ENCODE measurements at regions not wholly inside any gene's neighbourhood (a gene's known extent, or its start where the extent isn't known, plus 50 kb on each side); places are given as distances from the start of the nearest gene placed in this dataset.

- CTCF ChIA-PET: no interaction called here
These were observed 667.5 kb downstream of the GRXCR1 start for GRCh38 chr4:43560047-43560446.

More at GRCh38 chr4:43560047-43560446, 667.5 kb downstream of the GRXCR1 start:
- Histone ChIP-seq H3K36me3 (ENCODE audit: control insufficient read depth in 2 of 2, insufficient read depth in 2 of 2, low read length in 1 of 2) (no peaks in the 10 kb centered on the region), H2AFZ (ENCODE audit: control insufficient read depth, low read depth, low read length) (no peak overlapping the region), H3K9ac (ENCODE audit: control insufficient read depth, insufficient read depth, low read length) (no peak overlapping the region), H3K9me3 (replicated peaks; ENCODE audit: control insufficient read depth, insufficient read depth, low read length) (no peaks in the 10 kb centered on the region), H3K4me2 (ENCODE audit: control insufficient read depth, insufficient read depth) (no peak overlapping the region), H3K79me2 (ENCODE audit: control insufficient read depth, insufficient read depth, low read length) (no peaks in the 10 kb centered on the region), H4K20me1 (ENCODE audit: control insufficient read depth, insufficient read depth) (no peaks in the 10 kb centered on the region), H3K4me1 (ENCODE audit: control insufficient read depth, insufficient read depth, low read length) (no peaks in the 10 kb centered on the region), H3K27me3 (replicated peaks in 1 of 2; ENCODE audit: control insufficient read depth in 2 of 2, insufficient read depth in 2 of 2, low read length in 1 of 2) (no peaks in the 10 kb centered on the region), H3K4me3 (no peak overlapping the region), H3K27ac (ENCODE audit: control insufficient read depth, insufficient read depth) (no peak overlapping the region)
- FAIRE-seq (no peak), DNase-seq (ENCODE audit: low read depth, low spot score) (no peak), ATAC-seq (no peak)
- ChIA-PET RAD21 (ENCODE audit: unreplicated experiment) (no interaction called here), SMC1A (ENCODE audit: uncharacterized antibody, unreplicated experiment) (no interaction called here), POLR2A (no interaction called here)
- BruUV-seq (replicated peaks): no TSS peak
- intact Hi-C loops (cut with micrococcal nuclease; ENCODE audit: unreplicated experiment): no loop called here
- TF ChIP-seq RUNX3 (IDR thresholded peaks at IDR 0.05; ENCODE audit: low read length) (peak; percentile 13; the same call in 1 of the 2 replicates), NKRF (conservative IDR thresholded peaks at IDR 0.05) (no peak), ASH2L (IDR thresholded peaks at IDR 0.05; ENCODE audit: borderline replicate concordance, low read depth) (no peak), TCF12 (IDR thresholded peaks at IDR 0.05; ENCODE audit: low read depth, low read length) (no peak), ELK1 (IDR thresholded peaks at IDR 0.05; ENCODE audit: low read depth, low read length) (no peak), RAD21 (IDR thresholded peaks at IDR 0.05; ENCODE audit: insufficient read depth, low read depth, low read length) (no peak), USF2 (IDR thresholded peaks at IDR 0.05; ENCODE audit: borderline replicate concordance, low read depth, low read length) (no peak), NRF1 (conservative IDR thresholded peaks at IDR 0.05; ENCODE audit: low read depth, low read length) (no peak), ZNF274 (IDR thresholded peaks at IDR 0.05; ENCODE audit: insufficient read depth, insufficient read length) (no peak)
- in situ Hi-C loops (cut with MboI): no loop called here
- WGBS (ENCODE audit: insufficient coverage, insufficient replicate concordance, low lambda C conversion rate, missing lambda C conversion rate): 69% methylated on average over 1 of the region's 1 CpG

All from GM12878 (cell line).